Subcutaneous abdominal adipose tissue (tissue), 5 donors: ENCODE measurements at regions not wholly inside any gene's neighbourhood (a gene's known extent, or its start where the extent isn't known, plus 50 kb on each side); places are given as distances from the start of the nearest gene placed in this dataset.
A peak's percentile ranks its signal among the peaks of the same experiment; 100 is the strongest.

Source experiments
- H3K27ac ChIP-seq: one replicate; pipeline ENCODE4 v1.7.0; 2013; ENCODE audit warnings: low read depth, mild to moderate bottlenecking, inconsistent platforms, low read length, moderate library complexity
- H3K27me3 ChIP-seq, 5 donors: one replicate each; pipeline ENCODE4 v1.7.0; 2013; ENCODE audit warnings: low read length in 5 of 5, inconsistent platforms in 1 of 5; ENCODE audit not compliant: control insufficient read depth in 5 of 5, insufficient read depth in 4 of 5
- H3K36me3 ChIP-seq, 5 donors: one replicate each; pipeline ENCODE4 v1.7.0; 2013; ENCODE audit warnings: low read length in 5 of 5; ENCODE audit not compliant: control insufficient read depth in 5 of 5, insufficient read depth in 5 of 5
- H3K4me1 ChIP-seq, 5 donors: one replicate each; pipeline ENCODE4 v1.7.0; 2013; ENCODE audit warnings: low read length in 5 of 5, mild to moderate bottlenecking in 3 of 5, moderate library complexity in 1 of 5; ENCODE audit not compliant: control insufficient read depth in 5 of 5, insufficient read depth in 5 of 5
- H3K4me3 ChIP-seq, 5 donors: one replicate each; pipeline ENCODE4 v1.7.0; 2013; ENCODE audit warnings: low read length in 5 of 5, low read depth in 1 of 5
- H3K9ac ChIP-seq, 5 donors: one replicate each; pipeline ENCODE4 v1.7.0; 2013; ENCODE audit warnings: low read length in 5 of 5, mild to moderate bottlenecking in 4 of 5, moderate library complexity in 3 of 5
- H3K9me3 ChIP-seq, 5 donors: one replicate each; pipeline ENCODE4 v1.7.0; 2013; ENCODE audit warnings: low read length in 5 of 5; ENCODE audit not compliant: control insufficient read depth in 5 of 5
- donor health status: healthy.
- donor health status: healthy.
- donor health status: healthy.
- donor health status: healthy.
- donor health status: healthy.

DNA sequence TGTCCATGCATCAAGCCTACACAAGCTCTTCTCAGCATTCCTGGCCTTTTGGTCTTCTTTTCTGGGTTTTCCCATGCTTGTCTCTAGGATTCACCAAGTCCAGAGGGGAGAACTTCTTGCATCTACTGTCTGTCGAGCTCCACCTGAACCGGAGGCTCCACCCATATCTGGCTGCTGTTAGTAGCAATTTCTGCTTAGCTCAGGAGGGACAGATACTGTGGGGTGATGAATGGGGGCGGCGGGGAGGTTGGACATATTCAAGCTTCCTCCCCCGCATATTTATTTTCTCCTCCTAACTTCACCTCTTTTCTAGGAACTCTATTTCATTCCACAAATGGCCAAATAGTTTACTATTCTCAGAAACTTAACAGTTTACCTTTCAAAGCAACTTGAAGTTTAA is 163.5 kb downstream of the PTH2R start:
- H3K27ac ChIP-seq, result no peak overlapping the region
- no peaks in the 10 kb centered on the region for H3K4me1 ChIP-seq
- H3K4me3 ChIP-seq, result no peak overlapping the region
- no peaks in the 10 kb centered on the region for H3K27me3 ChIP-seq
- H3K36me3 ChIP-seq, result no peaks in the 10 kb centered on the region
- no peak overlapping the region for H3K9ac ChIP-seq
- H3K9me3 ChIP-seq, result no peaks in the 10 kb centered on the region

DNA sequence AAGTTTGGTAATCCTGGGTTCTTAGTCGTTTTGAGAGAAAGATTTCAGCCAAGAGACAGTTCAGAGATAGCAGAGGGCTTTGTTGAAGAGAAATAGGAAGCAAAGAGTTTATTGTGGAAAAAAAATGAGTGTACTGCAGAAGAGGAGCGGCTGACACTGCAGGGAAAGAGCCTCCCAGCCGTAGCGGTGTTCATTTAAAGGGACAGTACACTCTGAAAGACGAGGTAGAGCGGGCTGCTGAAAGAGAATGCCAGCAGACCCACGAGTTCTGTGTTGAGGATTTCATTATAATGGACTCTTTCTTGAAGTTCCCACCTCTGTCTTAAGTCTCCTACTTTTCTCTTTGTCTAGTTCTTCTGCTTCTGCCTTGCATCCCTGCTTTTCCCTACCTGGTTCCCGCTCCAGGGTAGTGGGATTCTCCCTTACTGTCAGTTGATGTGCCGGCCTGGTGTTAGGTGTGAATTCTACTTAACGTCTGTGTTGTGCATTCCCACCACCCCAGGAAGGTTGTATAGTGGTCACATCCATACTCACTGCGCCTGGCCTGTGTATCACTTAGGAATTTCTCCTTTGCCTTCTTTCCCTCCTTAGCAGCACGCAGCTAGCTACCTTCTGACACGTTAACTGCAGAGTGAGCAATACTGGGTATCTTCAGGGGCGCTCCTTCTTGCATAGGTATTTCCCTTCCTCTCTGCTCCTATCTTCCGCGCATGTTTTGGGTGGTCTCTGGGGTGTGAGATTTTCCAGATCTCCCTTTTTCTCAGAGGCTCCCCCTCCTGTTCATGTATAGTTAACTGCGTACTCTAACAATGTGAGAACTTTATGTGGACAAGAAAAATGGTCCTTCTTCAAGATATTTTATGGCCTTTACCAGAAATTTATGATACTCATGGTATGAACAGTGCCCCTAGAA is 164.5 kb downstream of the PTH2R start:
- Histone ChIP-seq H3K4me3 (peak overlapping the region in 1 of 5 donors; percentile 7), H3K27me3 (no peaks in the 10 kb centered on the region), H3K9ac (no peak overlapping the region), H3K27ac (no peak overlapping the region), H3K36me3 (no peaks in the 10 kb centered on the region), H3K4me1 (no peaks in the 10 kb centered on the region), H3K9me3 (no peaks in the 10 kb centered on the region)

DNA sequence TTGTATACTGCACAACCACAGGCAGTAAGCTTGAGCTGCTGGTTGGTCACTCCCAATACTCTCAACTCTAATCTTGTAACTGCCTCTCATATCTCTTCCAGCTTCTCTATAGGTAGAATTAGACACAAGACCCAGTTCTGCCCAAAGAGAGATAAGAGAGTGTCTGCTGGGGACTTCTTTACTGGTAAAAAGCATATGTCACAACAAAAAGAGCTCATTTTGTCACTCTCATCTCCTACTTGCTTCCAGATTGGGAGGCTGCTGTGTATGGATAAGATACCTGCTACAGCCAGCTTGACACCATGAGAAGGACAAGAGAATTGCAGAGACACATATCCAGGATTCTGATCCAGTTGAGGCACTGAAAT is 165.2 kb downstream of the PTH2R start:
- H3K9me3 ChIP-seq, result no peaks in the 10 kb centered on the region
- H3K4me1 ChIP-seq, result no peaks in the 10 kb centered on the region
- H3K27ac ChIP-seq, result no peak overlapping the region
- H3K9ac ChIP-seq, result no peak overlapping the region
- no peak overlapping the region for H3K4me3 ChIP-seq
- H3K36me3 ChIP-seq, result no peaks in the 10 kb centered on the region
- no peaks in the 10 kb centered on the region for H3K27me3 ChIP-seq

DNA sequence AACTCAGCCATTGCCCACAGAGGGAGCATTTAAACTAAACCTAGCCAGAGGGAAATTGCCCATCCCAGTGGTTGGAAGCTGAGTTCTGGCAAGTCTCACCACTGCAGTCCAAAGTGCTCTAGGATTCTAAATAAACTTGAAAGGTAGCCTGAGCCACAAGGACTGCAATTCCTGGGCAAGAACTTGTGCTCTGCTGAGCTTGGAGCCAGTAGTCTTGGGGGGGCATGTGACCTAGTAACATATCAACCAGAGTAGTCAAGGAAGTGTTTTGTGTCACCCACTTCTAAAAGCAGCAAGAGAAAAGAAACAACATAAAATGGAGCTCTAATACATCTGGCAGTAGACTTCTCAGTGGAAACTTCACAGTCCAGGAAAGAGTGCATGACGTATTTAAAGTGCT is 167.0 kb downstream of the PTH2R start:
- Histone ChIP-seq H3K4me1 (no peaks in the 10 kb centered on the region), H3K27me3 (no peaks in the 10 kb centered on the region), H3K9me3 (peaks cover 0 to 5% (median 4%) of the 10 kb centered on the region in 5 donors), H3K4me3 (no peak overlapping the region), H3K36me3 (no peaks in the 10 kb centered on the region), H3K27ac (no peak overlapping the region), H3K9ac (no peak overlapping the region)

DNA sequence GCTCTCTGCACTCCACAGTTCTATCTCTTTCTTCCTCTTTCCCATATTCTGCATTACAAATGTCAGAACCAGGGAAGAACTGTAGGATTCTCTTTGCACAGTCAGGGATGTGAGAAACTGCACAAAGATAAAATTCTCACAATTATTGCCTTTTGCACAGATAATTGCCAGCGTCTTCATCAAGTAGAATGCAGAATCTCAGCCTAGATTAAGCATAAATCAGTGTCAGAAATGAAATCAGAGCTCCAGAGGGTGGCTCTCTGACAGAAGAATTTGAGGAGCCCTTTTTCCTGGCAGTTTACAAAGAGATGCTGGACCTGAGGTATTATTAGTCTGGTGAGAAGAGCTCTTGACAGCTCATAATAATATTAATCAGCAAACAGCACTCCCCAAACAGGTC is 173.1 kb downstream of the PTH2R start:
- H3K36me3 ChIP-seq, result no peaks in the 10 kb centered on the region
- no peaks in the 10 kb centered on the region for H3K27me3 ChIP-seq
- H3K27ac ChIP-seq, result no peak overlapping the region
- no peak overlapping the region for H3K9ac ChIP-seq
- no peaks in the 10 kb centered on the region for H3K4me1 ChIP-seq
- no peak overlapping the region for H3K4me3 ChIP-seq
- peaks cover 0 to 5% (median 4%) of the 10 kb centered on the region in 5 donors for H3K9me3 ChIP-seq

DNA sequence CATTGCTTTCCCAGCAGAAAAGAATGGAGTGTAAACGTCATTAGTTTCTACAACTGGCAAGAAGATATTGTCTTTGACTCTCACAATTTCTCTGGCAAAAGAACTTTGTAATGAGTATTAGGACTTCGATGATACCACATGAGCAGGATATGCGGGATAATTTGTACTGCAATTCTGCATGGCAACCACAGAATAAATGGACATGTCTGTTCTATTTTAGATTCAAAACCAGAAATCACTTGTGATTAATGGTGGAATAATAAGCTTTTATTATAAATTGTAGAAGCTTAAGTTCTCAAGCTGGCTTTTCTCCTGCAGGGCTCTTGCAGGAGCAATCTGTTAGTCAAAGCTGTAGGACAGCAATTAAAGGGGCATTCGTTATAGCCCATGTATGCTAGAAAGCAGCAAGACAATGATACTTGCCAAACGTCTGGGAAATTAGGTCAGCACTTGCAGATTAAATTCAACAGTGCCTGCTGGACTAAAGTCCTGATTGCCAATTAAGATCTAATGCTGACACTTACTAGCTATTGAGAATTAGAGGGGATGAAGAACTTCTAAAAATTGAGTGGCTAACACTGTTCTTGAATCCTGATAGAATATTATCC is 177.9 kb downstream of the PTH2R start:
- H3K27ac ChIP-seq, result no peak overlapping the region
- no peaks in the 10 kb centered on the region for H3K9me3 ChIP-seq
- H3K27me3 ChIP-seq, result no peaks in the 10 kb centered on the region
- H3K4me1 ChIP-seq, result no peaks in the 10 kb centered on the region
- H3K4me3 ChIP-seq, result no peak overlapping the region
- no peak overlapping the region for H3K9ac ChIP-seq
- no peaks in the 10 kb centered on the region for H3K36me3 ChIP-seq

DNA sequence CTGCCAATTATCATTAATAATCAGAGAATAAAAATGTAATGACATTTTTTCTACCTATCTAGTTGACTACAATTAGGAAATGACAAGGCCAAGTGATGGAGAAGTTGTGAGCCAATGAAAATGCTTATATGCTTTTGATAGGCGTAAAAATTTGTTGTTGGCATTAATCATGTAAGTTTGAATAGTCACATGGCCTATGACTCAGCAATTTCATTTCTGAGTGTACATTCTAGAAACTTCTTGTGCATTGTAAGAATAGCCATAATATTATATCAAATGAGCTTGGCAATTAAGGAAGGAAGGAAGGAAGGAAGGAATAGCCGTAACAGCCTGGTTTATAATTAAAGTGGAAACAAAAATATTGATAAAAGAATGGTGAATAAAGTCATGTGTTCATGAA is 179.9 kb downstream of the PTH2R start:
- Histone ChIP-seq H3K36me3 (no peaks in the 10 kb centered on the region), H3K9me3 (no peaks in the 10 kb centered on the region), H3K27ac (no peak overlapping the region), H3K4me1 (no peaks in the 10 kb centered on the region), H3K27me3 (no peaks in the 10 kb centered on the region), H3K9ac (no peak overlapping the region), H3K4me3 (no peak overlapping the region)

DNA sequence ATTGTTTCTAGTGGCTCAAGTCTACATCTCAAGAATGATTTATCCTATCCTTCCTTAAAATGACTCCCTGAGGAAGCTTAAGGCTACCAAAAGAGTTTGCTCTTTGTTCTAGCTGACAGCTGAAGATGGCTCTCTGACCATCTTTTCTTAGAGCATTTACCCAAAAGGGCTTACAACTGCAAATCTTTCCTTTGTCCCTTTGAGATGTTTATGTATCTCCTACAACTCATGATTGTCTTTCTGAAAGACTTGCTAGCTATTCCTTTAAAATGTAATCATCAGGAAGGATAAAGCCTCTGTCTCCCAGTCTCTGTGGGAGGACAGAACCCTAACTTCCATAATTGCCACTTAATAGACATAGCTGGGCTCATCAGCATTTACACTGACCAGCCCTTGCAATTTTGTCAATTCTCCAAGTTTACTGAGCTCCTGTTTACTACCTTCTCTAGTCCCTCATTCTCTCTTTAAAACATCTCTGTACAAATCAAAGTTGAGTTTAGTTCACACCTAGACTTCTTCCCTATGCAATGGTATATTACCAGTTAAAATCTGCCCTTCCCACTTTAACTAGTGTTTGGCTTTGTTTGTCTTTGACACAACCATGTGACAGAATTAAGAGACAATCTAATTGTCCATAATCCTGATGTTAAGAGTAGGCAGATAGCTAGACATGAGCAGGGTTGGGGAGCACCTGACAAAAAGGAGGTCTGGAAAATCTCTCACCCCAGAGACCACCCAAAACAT is 188.2 kb downstream of the PTH2R start:
- Histone ChIP-seq H3K9ac (no peak overlapping the region), H3K27me3 (no peaks in the 10 kb centered on the region), H3K27ac (no peak overlapping the region), H3K36me3 (no peaks in the 10 kb centered on the region), H3K4me1 (no peaks in the 10 kb centered on the region), H3K9me3 (peaks cover 0 to 5% (median 0%) of the 10 kb centered on the region in 5 donors), H3K4me3 (no peak overlapping the region)

DNA sequence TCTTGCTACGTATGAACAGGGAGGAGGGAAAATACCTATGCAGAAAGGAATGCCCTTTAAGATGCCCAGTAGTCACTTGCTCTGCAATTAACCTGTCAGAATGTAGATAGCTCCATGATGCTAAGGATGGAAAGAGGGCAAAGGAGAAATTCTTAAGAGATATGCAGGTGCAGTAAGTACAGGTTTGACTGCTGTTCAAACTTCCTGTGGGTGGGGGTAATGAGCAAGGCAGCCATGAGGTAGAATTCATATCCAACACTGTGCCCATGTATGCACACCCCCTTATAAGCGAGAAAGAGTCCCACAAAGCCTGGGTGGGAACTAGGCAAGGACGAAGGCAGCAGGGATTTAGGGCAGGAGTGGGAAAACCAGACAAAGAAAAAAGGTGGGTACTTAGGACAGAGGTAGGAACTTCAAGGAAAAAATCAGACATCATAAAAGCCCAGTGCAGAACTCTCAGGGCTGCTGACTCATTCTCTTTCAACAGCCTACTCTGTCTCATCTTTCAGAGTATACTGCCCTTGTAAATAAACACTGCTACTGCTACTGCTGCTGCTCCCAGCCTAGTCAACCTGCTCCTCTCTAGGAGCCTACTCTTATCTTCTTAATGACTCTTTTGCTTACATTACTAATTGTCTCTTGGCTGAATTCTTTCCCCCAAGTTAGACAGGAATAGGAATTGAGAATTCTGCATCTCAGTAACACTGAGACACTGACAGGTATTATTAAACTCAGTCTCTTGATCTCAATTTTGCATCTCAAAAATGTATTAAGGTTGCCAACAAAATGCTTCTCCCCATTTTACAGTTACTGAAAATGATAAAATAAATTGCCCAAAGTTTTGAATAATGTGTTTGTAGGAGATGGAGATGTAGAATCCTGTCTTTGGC is 189.0 kb downstream of the PTH2R start:
- Histone ChIP-seq H3K4me1 (no peaks in the 10 kb centered on the region), H3K9me3 (peaks cover 0 to 5% (median 0%) of the 10 kb centered on the region in 5 donors), H3K27me3 (no peaks in the 10 kb centered on the region), H3K9ac (no peak overlapping the region), H3K27ac (no peak overlapping the region), H3K4me3 (no peak overlapping the region), H3K36me3 (no peaks in the 10 kb centered on the region)
